Frontal cortex (tissue), 3 donors: ENCODE measurements at regions not wholly inside any gene's neighbourhood (a gene's known extent, or its start where the extent isn't known, plus 50 kb on each side); places are given as distances from the start of the nearest gene placed in this dataset.
"Not testable (repeated sequence)": the region's sequence is repeated elsewhere in the genome, so short reads cannot be mapped to it uniquely, and the experiment has no call there.

Experiments
- DNase-seq, 2 donors: peaks; one replicate each; pipeline ENCODE4 v3.0.0; 2012; ENCODE audit warnings: low spot score in 2 of 2
- FAIRE-seq: peaks from 2 replicates; lab custom pipeline; 2012; peaks lifted over from hg19 to GRCh38; lab: Jason Lieb, UNC
- donor health status: control.
- donor health status: control.
- donor health status: control.

GRCh38 chrX:89206558-89206957 lies 459.5 kb downstream of the CPXCR1 start:
- not testable (repeated sequence) for DNase-seq
- FAIRE-seq = peak; percentile 83

- not testable (repeated sequence) for DNase-seq, FAIRE-seq
These were observed 467.9 kb downstream of the CPXCR1 start for GRCh38 chrX:89214773-89215446.

GRCh38 chrX:89215447-89215787 lies 468.4 kb downstream of the CPXCR1 start:
- FAIRE-seq, DNase-seq: not testable (repeated sequence)
